Ovary (tissue), 3 donors: ENCODE measurements at regions not wholly inside any gene's neighbourhood (a gene's known extent, or its start where the extent isn't known, plus 50 kb on each side); places are given as distances from the start of the nearest gene placed in this dataset.

Source experiments
- EP300 ChIP-seq: sonication (generic); formaldehyde crosslinking; IDR thresholded peaks from one replicate; pipeline ENCODE4 v1.6.1; 2017; ENCODE audit warnings: antibody characterized with exemption
- POLR2A ChIP-seq: fragments of 450-650 bp; IDR thresholded peaks from one replicate; pipeline ENCODE4 v1.6.1; 2017; ENCODE audit warnings: antibody characterized with exemption, mild to moderate bottlenecking, moderate library complexity
- TF ChIP-seq, protein P1 (sequence below), 3 donors: fragments of 450-650 bp in 2 of 3; fragments of 200-600 bp in 1 of 3; IDR thresholded peaks; one replicate each; pipeline versions ENCODE4 v1.5.1 to v1.8.0; 2016 to 2022; ENCODE audit warnings: antibody characterized with exemption in 3 of 3, mild to moderate bottlenecking in 1 of 3
- donor health status: DM: no; HTN: no; CAD: no.

DNA sequence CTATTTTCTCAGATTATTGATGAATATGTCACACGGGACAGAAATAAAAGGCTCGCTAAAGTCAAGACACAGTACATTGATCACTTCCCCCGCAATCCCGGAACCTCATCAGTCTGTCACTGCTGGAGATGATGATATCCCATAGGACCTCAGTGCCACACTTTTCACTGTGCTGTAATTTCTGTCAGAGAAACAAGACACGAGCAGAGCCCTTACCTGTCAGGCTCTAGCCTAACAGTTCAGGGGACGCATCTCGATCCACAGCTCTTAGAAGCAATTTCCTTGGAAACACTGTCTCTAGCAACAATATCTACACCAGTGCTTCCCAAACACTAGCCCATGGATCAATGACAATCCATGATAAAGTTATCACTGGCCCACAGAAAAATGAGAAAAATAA, 140.0 kb downstream of the GRIN2B start:
- no peak for TF ChIP-seq POLR2A
- TF ChIP-seq, protein P1, sequence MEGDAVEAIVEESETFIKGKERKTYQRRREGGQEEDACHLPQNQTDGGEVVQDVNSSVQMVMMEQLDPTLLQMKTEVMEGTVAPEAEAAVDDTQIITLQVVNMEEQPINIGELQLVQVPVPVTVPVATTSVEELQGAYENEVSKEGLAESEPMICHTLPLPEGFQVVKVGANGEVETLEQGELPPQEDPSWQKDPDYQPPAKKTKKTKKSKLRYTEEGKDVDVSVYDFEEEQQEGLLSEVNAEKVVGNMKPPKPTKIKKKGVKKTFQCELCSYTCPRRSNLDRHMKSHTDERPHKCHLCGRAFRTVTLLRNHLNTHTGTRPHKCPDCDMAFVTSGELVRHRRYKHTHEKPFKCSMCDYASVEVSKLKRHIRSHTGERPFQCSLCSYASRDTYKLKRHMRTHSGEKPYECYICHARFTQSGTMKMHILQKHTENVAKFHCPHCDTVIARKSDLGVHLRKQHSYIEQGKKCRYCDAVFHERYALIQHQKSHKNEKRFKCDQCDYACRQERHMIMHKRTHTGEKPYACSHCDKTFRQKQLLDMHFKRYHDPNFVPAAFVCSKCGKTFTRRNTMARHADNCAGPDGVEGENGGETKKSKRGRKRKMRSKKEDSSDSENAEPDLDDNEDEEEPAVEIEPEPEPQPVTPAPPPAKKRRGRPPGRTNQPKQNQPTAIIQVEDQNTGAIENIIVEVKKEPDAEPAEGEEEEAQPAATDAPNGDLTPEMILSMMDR (IDR thresholded peaks at IDR 0.05), result no peak
- no peak for TF ChIP-seq EP300
